GM23248 (cell line): ENCODE measurements at regions not wholly inside any gene's neighbourhood (a gene's known extent, or its start where the extent isn't known, plus 50 kb on each side); places are given as distances from the start of the nearest gene placed in this dataset.

Experiments used
- DNase-seq: peaks from one replicate; pipeline ENCODE4 v3.0.0-alpha.2; 2015
- H2AFZ ChIP-seq: fragments of 200-600 bp; sonication (generic); 2 replicates; pipeline ENCODE4 v1.6.1; 2016; ENCODE audit warnings: antibody characterized with exemption
- H3F3A ChIP-seq: fragments of 200-600 bp; sonication (generic); 2 replicates; pipeline ENCODE4 v1.6.1; 2016; ENCODE audit warnings: mild to moderate bottlenecking, antibody characterized with exemption, mixed run types; ENCODE audit not compliant: insufficient read depth
- H3K27ac ChIP-seq: fragments of 200-600 bp; sonication (generic); 2 replicates; pipeline ENCODE4 v1.5.1; 2016; ENCODE audit warnings: mild to moderate bottlenecking
- H3K27me3 ChIP-seq: fragments of 200-600 bp; sonication (generic); replicated peaks from 2 replicates; pipeline ENCODE4 v1.6.1; 2016; ENCODE audit warnings: mild to moderate bottlenecking; ENCODE audit not compliant: insufficient read depth
- H3K36me3 ChIP-seq: fragments of 200-600 bp; sonication (generic); 2 replicates; pipeline ENCODE4 v1.6.1; 2016; ENCODE audit warnings: low read depth, mild to moderate bottlenecking
- H3K4me1 ChIP-seq: fragments of 200-600 bp; sonication (generic); 2 replicates; pipeline ENCODE4 v1.6.1; 2016; ENCODE audit warnings: mild to moderate bottlenecking; ENCODE audit not compliant: insufficient read depth
- H3K4me2 ChIP-seq: fragments of 200-600 bp; sonication (generic); one replicate; pipeline ENCODE4 v1.6.1; 2016; ENCODE audit warnings: mild to moderate bottlenecking; ENCODE audit not compliant: unreplicated experiment
- H3K4me3 ChIP-seq: fragments of 200-600 bp; sonication (generic); 2 replicates; pipeline ENCODE4 v1.5.1; 2016; ENCODE audit warnings: mild to moderate bottlenecking
- H3K79me2 ChIP-seq: fragments of 200-600 bp; sonication (generic); 2 replicates; pipeline ENCODE4 v1.6.1; 2016; ENCODE audit warnings: mild to moderate bottlenecking; ENCODE audit not compliant: insufficient read depth
- H3K9ac ChIP-seq: fragments of 200-600 bp; sonication (generic); 2 replicates; pipeline ENCODE4 v1.6.1; 2016; ENCODE audit warnings: mild to moderate bottlenecking
- H3K9me2 ChIP-seq: fragments of 200-600 bp; sonication (generic); 2 replicates; pipeline ENCODE4 v1.6.1; 2016; ENCODE audit warnings: mixed run types, mild to moderate bottlenecking, moderate library complexity; ENCODE audit not compliant: insufficient read depth
- H3K9me3 ChIP-seq: fragments of 200-600 bp; sonication (generic); one replicate; pipeline ENCODE4 v1.6.1; 2017; ENCODE audit warnings: low read depth
- H4K20me1 ChIP-seq: fragments of 200-600 bp; sonication (generic); 2 replicates; pipeline ENCODE4 v1.6.0; 2016; ENCODE audit not compliant: insufficient read depth
- EZH2 ChIP-seq: fragments of 200-600 bp; sonication (generic); IDR thresholded peaks from 2 replicates; pipeline ENCODE4 v1.6.1; 2018; ENCODE audit warnings: antibody characterized with exemption, mild to moderate bottlenecking; ENCODE audit not compliant: insufficient read depth, poor library complexity, severe bottlenecking
- EZH2phosphoT487 ChIP-seq: fragments of 200-600 bp; sonication (generic); IDR thresholded peaks from 2 replicates; pipeline ENCODE4 v1.6.1; 2018; ENCODE audit warnings: antibody characterized with exemption, moderate library complexity, mild to moderate bottlenecking, low read depth; ENCODE audit not compliant: insufficient read depth
- WGBS, 2 experiments: methylation state at CpG; one replicate each; pipeline ENCODE4 v1.1.6; 2015 to 2017; ENCODE audit warnings: low lambda C conversion rate in 2 of 2, low coverage in 1 of 2; ENCODE audit errors: missing lambda C conversion rate in 2 of 2; 5-methylcytosine and 5-hydroxymethylcytosine counted together
- in situ Hi-C: fragments of 300-500 bp; cut with MboI; formaldehyde crosslinking; loops from 2 replicates; pipeline ENCODE4 v1.15.0; 2020

GRCh38 chr2:188813315-188813714, 160.9 kb upstream of the COL3A1 start:
- in situ Hi-C loops = no loop called here
- peak overlapping the region; percentile 17 for H3K4me2 ChIP-seq
- peak overlapping the region; percentile 41 for H3K27ac ChIP-seq
- peak; percentile 64 for DNase-seq
- no peaks in the 10 kb centered on the region for H3K27me3 ChIP-seq
- peaks cover 47% of the 10 kb centered on the region for H3K4me1 ChIP-seq
- TF ChIP-seq EZH2phosphoT487 = no peak
- TF ChIP-seq EZH2 = no peak
- H2AFZ ChIP-seq = peak overlapping the region; percentile 34; the same call in 1 of the 2 replicates
- no peaks in the 10 kb centered on the region for H3K79me2 ChIP-seq
- H3F3A ChIP-seq = peaks cover 58% of the 10 kb centered on the region
- WGBS, 2 experiments = 65 to 66% methylated on average over 3 of the region's 3 CpGs
- H3K9me2 ChIP-seq = no peaks in the 10 kb centered on the region
- no peak overlapping the region for H3K9ac ChIP-seq
- no peaks in the 10 kb centered on the region for H3K36me3 ChIP-seq
- H4K20me1 ChIP-seq = no peaks in the 10 kb centered on the region
- no peak overlapping the region for H3K4me3 ChIP-seq
- H3K9me3 ChIP-seq = no peaks in the 10 kb centered on the region

- Histone ChIP-seq H3K4me3 (no peak overlapping the region), H3K27ac (peak overlapping the region; percentile 41), H4K20me1 (no peaks in the 10 kb centered on the region), H3K79me2 (no peaks in the 10 kb centered on the region), H3K9me2 (no peaks in the 10 kb centered on the region), H3K36me3 (no peaks in the 10 kb centered on the region), H2AFZ (peak overlapping the region; percentile 34), H3K9ac (no peak overlapping the region), H3K4me1 (peaks cover 42% of the 10 kb centered on the region), H3F3A (peaks cover 53% of the 10 kb centered on the region), H3K4me2 (peak overlapping the region; percentile 9), H3K27me3 (no peaks in the 10 kb centered on the region), H3K9me3 (no peaks in the 10 kb centered on the region)
- in situ Hi-C loops = no loop called here
- 55 to 58% methylated on average over 5 of the region's 5 CpGs for WGBS, 2 experiments
- DNase-seq = peak; percentile 30
- no peak for TF ChIP-seq EZH2phosphoT487
- no peak for TF ChIP-seq EZH2
These were observed 160.3 kb upstream of the COL3A1 start for GRCh38 chr2:188813857-188814256.

GRCh38 chr2:188819011-188819410, 155.2 kb upstream of the COL3A1 start:
- TF ChIP-seq EZH2 (no peak), EZH2phosphoT487 (no peak)
- Histone ChIP-seq H3F3A (peaks cover 2% of the 10 kb centered on the region), H4K20me1 (no peaks in the 10 kb centered on the region), H3K27ac (no peak overlapping the region), H3K4me1 (peaks cover 8% of the 10 kb centered on the region), H3K9me2 (no peaks in the 10 kb centered on the region), H3K79me2 (no peaks in the 10 kb centered on the region), H3K4me3 (no peak overlapping the region), H3K9ac (no peak overlapping the region), H3K36me3 (no peaks in the 10 kb centered on the region), H3K9me3 (no peaks in the 10 kb centered on the region), H3K27me3 (no peaks in the 10 kb centered on the region), H2AFZ (peak overlapping the region; percentile 42), H3K4me2 (no peak overlapping the region)
- 7 to 22% methylated on average over 1 of the region's 1 CpG for WGBS, 2 experiments
- DNase-seq = no peak
- in situ Hi-C loops = no loop called here

GRCh38 chr2:188819792-188820191, 154.4 kb upstream of the COL3A1 start:
- no peak for DNase-seq
- no peak overlapping the region for H3K4me3 ChIP-seq
- no peaks in the 10 kb centered on the region for H3K9me3 ChIP-seq
- H3K9me2 ChIP-seq = no peaks in the 10 kb centered on the region
- no peak for TF ChIP-seq EZH2phosphoT487
- no peak for TF ChIP-seq EZH2
- in situ Hi-C loops = no loop called here
- no peak overlapping the region for H3K9ac ChIP-seq
- no peaks in the 10 kb centered on the region for H3K27me3 ChIP-seq
- H2AFZ ChIP-seq = peak overlapping the region; percentile 42
- 73 to 76% methylated on average over 3 of the region's 3 CpGs for WGBS, 2 experiments
- H4K20me1 ChIP-seq = no peaks in the 10 kb centered on the region
- H3K4me2 ChIP-seq = no peak overlapping the region
- 0 out of 2 replicates have a peak, but pooled peaks cover 6% of the 10 kb centered on the region for H3K4me1 ChIP-seq
- no peaks in the 10 kb centered on the region for H3F3A ChIP-seq
- H3K36me3 ChIP-seq = no peaks in the 10 kb centered on the region
- H3K79me2 ChIP-seq = no peaks in the 10 kb centered on the region
- no peak overlapping the region for H3K27ac ChIP-seq

GRCh38 chr2:188820576-188820975, 153.6 kb upstream of the COL3A1 start:
- Histone ChIP-seq H3K79me2 (no peaks in the 10 kb centered on the region), H3F3A (no peaks in the 10 kb centered on the region), H3K4me2 (no peak overlapping the region), H2AFZ (no peak overlapping the region), H3K9me3 (no peaks in the 10 kb centered on the region), H3K27ac (no peak overlapping the region), H3K9ac (no peak overlapping the region), H4K20me1 (no peaks in the 10 kb centered on the region), H3K9me2 (no peaks in the 10 kb centered on the region), H3K4me3 (no peak overlapping the region), H3K27me3 (no peaks in the 10 kb centered on the region), H3K36me3 (no peaks in the 10 kb centered on the region), H3K4me1 (0 out of 2 replicates have a peak, but pooled peaks cover 6% of the 10 kb centered on the region)
- WGBS, 2 experiments = 86 to 93% methylated on average over 2 of the region's 2 CpGs
- in situ Hi-C loops = no loop called here
- TF ChIP-seq EZH2 = no peak
- no peak for TF ChIP-seq EZH2phosphoT487
- no peak for DNase-seq
